Endodermal cell (in vitro differentiated cells): ENCODE measurements at regions not wholly inside any gene's neighbourhood (a gene's known extent, or its start where the extent isn't known, plus 50 kb on each side); places are given as distances from the start of the nearest gene placed in this dataset.

Experiments
- DNase-seq: peaks from one replicate; pipeline ENCODE4 v3.0.0-alpha.2; 2017
- H3K27ac ChIP-seq: 2 replicates; pipeline ENCODE4 v1.5.1; 2013; ENCODE audit warnings: mild to moderate bottlenecking, low read depth, low read length, moderate library complexity
- H3K27me3 ChIP-seq: 2 replicates; pipeline ENCODE4 v1.6.1; 2013; ENCODE audit warnings: mild to moderate bottlenecking, low read length, moderate library complexity; ENCODE audit not compliant: insufficient read depth, control insufficient read depth, poor library complexity, severe bottlenecking
- H3K36me3 ChIP-seq: 2 replicates; pipeline ENCODE4 v1.7.0; 2013; ENCODE audit warnings: mild to moderate bottlenecking, low read length, moderate library complexity; ENCODE audit not compliant: control insufficient read depth, insufficient read depth
- H3K4me1 ChIP-seq: one replicate; pipeline ENCODE4 v1.7.0; 2013; ENCODE audit warnings: low read length; ENCODE audit not compliant: control insufficient read depth, insufficient read depth
- H3K4me3 ChIP-seq: 2 replicates; pipeline ENCODE4 v1.5.1; 2013; ENCODE audit warnings: mild to moderate bottlenecking, low read length, moderate library complexity
- H3K9ac ChIP-seq: 2 replicates; pipeline ENCODE4 v1.6.1; 2013; ENCODE audit warnings: mild to moderate bottlenecking, low read length, moderate library complexity; ENCODE audit not compliant: poor library complexity, severe bottlenecking; ENCODE audit errors: extremely low read depth
- H3K9me3 ChIP-seq: 2 replicates; pipeline ENCODE4 v1.6.1; 2013; ENCODE audit warnings: mild to moderate bottlenecking, low read length, moderate library complexity; ENCODE audit not compliant: control insufficient read depth
- H3K27ac Mint-ChIP-seq: 2 replicates; pipeline ENCODE4 v1.8.0; 2020; ENCODE audit warnings: mixed read lengths
- H3K27me3 Mint-ChIP-seq: 2 replicates; pipeline ENCODE4 v1.8.0; 2021; ENCODE audit warnings: mild to moderate bottlenecking, mixed read lengths; ENCODE audit not compliant: insufficient read depth
- H3K36me3 Mint-ChIP-seq: 2 replicates; pipeline ENCODE4 v1.8.0; 2020; ENCODE audit warnings: low read depth, mixed read lengths
- H3K4me1 Mint-ChIP-seq: 2 replicates; pipeline ENCODE4 v1.8.0; 2020; ENCODE audit warnings: mixed read lengths
- H3K4me3 Mint-ChIP-seq: 2 replicates; pipeline ENCODE4 v1.8.0; 2020; ENCODE audit warnings: mild to moderate bottlenecking, moderate library complexity, mixed read lengths
- H3K9me3 Mint-ChIP-seq: 2 replicates; pipeline ENCODE4 v1.8.0; 2020; ENCODE audit warnings: mild to moderate bottlenecking, mixed read lengths
- WGBS, 2 experiments: methylation state at CpG; one replicate each; pipeline versions ENCODE4 v1.1.5 to v1.1.7; 2013; ENCODE audit warnings: missing lambda C conversion rate in 2 of 2, mixed read lengths in 1 of 2; ENCODE audit not compliant: insufficient coverage in 1 of 2, insufficient read length in 1 of 2; 5-methylcytosine and 5-hydroxymethylcytosine counted together
- TF ChIP-seq, protein P1 (sequence below): fragments of 200-600 bp; sonication (generic); conservative IDR thresholded peaks from 2 replicates; pipeline ENCODE4 v1.5.0; 2021; ENCODE audit warnings: antibody characterized with exemption, mild to moderate bottlenecking

DNA sequence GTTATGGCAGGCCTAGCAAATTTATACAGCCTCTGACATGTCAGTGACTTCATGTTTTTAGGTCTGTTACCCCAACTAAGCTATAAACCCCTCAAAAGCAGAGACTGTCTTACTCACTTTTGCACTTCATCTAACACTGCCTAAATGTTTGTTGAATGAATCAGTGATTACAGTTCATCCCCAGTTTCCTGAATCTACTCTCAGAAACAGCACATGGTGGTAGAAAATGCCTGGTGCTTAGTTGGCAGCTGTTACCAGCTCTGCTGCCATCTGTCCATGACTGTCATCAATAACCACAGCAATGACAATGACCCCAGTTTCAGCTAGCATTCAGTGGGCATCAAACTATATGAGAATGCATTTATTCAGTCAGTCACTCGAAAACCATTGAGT lies 110.5 kb upstream of the SERBP1 start:
- Mint-ChIP-seq H3K36me3 (no peaks in the 10 kb centered on the region), H3K9me3 (no peaks in the 10 kb centered on the region), H3K27me3 (no peaks in the 10 kb centered on the region), H3K4me1 (peaks cover 26% of the 10 kb centered on the region), H3K27ac (no peak overlapping the region), H3K4me3 (no peak overlapping the region)
- DNase-seq: no peak
- Histone ChIP-seq H3K4me1 (peaks cover 11% of the 10 kb centered on the region), H3K27ac (no peak overlapping the region), H3K27me3 (no peaks in the 10 kb centered on the region), H3K9ac (no peak overlapping the region), H3K4me3 (no peak overlapping the region), H3K9me3 (no peaks in the 10 kb centered on the region), H3K36me3 (no peaks in the 10 kb centered on the region)
- 78 to 90% methylated on average over 1 of the region's 1 CpG for WGBS, 2 experiments
- TF ChIP-seq, protein P1, sequence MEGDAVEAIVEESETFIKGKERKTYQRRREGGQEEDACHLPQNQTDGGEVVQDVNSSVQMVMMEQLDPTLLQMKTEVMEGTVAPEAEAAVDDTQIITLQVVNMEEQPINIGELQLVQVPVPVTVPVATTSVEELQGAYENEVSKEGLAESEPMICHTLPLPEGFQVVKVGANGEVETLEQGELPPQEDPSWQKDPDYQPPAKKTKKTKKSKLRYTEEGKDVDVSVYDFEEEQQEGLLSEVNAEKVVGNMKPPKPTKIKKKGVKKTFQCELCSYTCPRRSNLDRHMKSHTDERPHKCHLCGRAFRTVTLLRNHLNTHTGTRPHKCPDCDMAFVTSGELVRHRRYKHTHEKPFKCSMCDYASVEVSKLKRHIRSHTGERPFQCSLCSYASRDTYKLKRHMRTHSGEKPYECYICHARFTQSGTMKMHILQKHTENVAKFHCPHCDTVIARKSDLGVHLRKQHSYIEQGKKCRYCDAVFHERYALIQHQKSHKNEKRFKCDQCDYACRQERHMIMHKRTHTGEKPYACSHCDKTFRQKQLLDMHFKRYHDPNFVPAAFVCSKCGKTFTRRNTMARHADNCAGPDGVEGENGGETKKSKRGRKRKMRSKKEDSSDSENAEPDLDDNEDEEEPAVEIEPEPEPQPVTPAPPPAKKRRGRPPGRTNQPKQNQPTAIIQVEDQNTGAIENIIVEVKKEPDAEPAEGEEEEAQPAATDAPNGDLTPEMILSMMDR: no peak

DNA sequence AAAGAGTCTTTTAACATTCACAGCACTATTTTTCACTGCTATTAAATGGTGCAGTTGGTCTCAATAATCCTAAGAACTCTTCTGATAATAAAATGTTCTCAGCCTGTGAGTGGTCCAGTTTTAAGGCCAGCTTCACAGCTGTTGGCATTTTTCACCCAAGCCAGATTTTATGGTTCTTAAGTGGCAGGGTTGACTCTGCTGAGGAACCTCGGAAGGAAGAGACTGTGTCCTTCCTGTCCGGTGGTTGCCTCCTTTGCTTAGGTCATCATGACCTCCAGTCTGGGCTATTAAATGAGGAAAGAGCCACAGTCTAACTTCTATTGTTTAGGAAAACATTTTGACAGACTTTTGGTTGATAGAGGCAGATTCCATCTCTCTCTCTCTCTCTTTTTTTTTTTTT lies 112.5 kb upstream of the SERBP1 start:
- H3K4me3 Mint-ChIP-seq: no peak overlapping the region
- Histone ChIP-seq H3K4me1 (peaks cover 10% of the 10 kb centered on the region), H3K36me3 (no peaks in the 10 kb centered on the region), H3K9me3 (no peaks in the 10 kb centered on the region), H3K27me3 (no peaks in the 10 kb centered on the region), H3K4me3 (no peak overlapping the region), H3K9ac (no peak overlapping the region), H3K27ac (no peak overlapping the region)
- no peaks in the 10 kb centered on the region for H3K9me3 Mint-ChIP-seq
- no CpG with 5 or more reads among the region's 2 CpGs for WGBS, 2 experiments
- H3K36me3 Mint-ChIP-seq: no peaks in the 10 kb centered on the region
- H3K27ac Mint-ChIP-seq: no peak overlapping the region
- DNase-seq: no peak
- peaks cover 19% of the 10 kb centered on the region for H3K4me1 Mint-ChIP-seq
- no peaks in the 10 kb centered on the region for H3K27me3 Mint-ChIP-seq
- TF ChIP-seq, protein P1: no peak

DNA sequence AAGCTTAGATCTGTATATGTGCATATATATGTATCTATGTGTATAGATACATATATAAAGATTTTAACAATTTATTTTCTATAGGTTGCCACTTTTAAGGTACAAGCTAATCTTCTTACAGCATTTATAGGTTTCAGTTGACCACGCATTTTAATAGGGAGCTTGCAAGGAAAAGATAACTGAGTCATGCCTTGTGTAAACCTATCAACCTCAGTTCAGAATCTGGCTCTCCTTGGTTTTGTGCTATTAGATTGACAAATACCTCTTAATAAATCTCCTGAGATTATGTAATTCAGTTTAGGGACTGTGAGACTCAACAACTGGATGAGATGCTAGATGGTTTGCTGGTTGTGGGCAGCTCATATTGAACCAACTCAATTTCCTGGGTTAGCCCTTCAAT lies 114.7 kb upstream of the SERBP1 start:
- TF ChIP-seq, protein P1: no peak

More for the DNA sequence above, 114.7 kb upstream of the SERBP1 start:
- Histone ChIP-seq H3K27me3 (no peaks in the 10 kb centered on the region), H3K4me3 (no peak overlapping the region), H3K9ac (no peak overlapping the region), H3K4me1 (peaks cover 3% of the 10 kb centered on the region), H3K27ac (no peak overlapping the region), H3K36me3 (no peaks in the 10 kb centered on the region), H3K9me3 (no peaks in the 10 kb centered on the region)
- H3K9me3 Mint-ChIP-seq: no peaks in the 10 kb centered on the region
- H3K36me3 Mint-ChIP-seq: no peaks in the 10 kb centered on the region
- DNase-seq: no peak
- no peak overlapping the region for H3K27ac Mint-ChIP-seq
- peaks cover 9% of the 10 kb centered on the region for H3K4me1 Mint-ChIP-seq
- WGBS, 2 experiments: 100% methylated on average over 1 of the region's 1 CpG
- no peak overlapping the region for H3K4me3 Mint-ChIP-seq
- no peaks in the 10 kb centered on the region for H3K27me3 Mint-ChIP-seq
